ENCODE measurements at regions not wholly inside any gene's neighbourhood (a gene's known extent, or its start where the extent isn't known, plus 50 kb on each side); places are given as distances from the start of the nearest gene placed in this dataset.

DNA sequence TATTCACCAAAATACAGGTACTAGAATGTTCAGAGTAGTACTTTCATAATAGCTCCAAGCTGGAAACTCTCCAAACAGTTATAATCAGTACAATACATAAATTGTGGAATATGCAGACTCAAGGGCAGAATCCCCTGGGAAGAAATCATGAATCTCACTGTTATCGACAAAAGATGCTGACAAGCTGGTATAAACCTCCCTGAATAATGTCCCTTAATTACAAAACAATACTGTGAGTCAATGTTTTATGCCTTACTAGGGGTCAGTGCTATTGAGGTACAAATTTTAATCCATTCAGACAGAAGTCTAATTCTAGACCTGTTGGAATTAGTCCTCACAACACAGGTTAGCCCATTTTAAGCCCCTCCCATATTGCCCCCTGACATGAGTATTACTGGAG, 532.3 kb downstream of the DTWD2 start:
- ATAC-seq (replicated peaks): no peak
- DNase-seq: no peak
- Mint-ChIP-seq H3K4me1 (ENCODE audit: low read depth in 2 of 2) (no peaks in the 10 kb centered on the region), H3K9me3 (peaks cover 0 to 7% of the 10 kb centered on the region in 2 donors), H3K4me3 (no peak overlapping the region), H3K27me3 (no peaks in the 10 kb centered on the region), H3K36me3 (ENCODE audit: insufficient read depth) (peaks cover 3% of the 10 kb centered on the region), H3K27ac (no peak overlapping the region)

DNA sequence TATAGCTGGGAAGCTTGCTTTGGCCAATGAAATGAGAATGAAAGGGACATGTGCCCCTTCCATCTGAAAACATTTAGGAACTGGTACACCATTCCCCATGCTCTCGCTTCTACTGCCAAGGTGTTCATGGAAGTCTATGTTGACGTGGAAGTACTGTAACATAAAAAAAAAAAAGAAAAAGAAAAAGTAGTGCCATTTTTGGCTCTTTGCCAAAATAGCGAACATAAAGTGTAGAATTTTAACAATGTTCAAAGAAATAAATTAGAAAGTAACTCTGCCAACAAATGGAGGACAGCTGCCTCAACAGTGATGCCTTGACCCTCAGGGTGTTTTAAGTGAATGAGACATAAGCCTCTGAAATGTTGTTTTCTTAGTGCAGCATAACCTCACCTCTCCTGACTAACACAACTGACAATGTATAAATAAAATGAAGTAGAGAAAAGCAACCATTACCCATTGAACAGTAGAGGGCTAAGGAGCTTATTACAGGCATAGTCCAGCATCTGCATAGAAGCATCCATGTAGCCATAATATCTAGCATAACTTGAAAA, 536.6 kb downstream of the DTWD2 start:
- no peaks in the 10 kb centered on the region for H3K27me3 Mint-ChIP-seq
- no peak overlapping the region for H3K4me3 Mint-ChIP-seq
- no peaks in the 10 kb centered on the region for H3K9me3 Mint-ChIP-seq
- no peak for DNase-seq
- H3K4me1 Mint-ChIP-seq (ENCODE audit: low read depth in 2 of 2): no peaks in the 10 kb centered on the region
- ATAC-seq (replicated peaks): no peak
- H3K27ac Mint-ChIP-seq: no peak overlapping the region
- peaks cover 3% of the 10 kb centered on the region for H3K36me3 Mint-ChIP-seq (ENCODE audit: insufficient read depth)

GRCh38 chr5:118450554-118451332, 537.6 kb downstream of the DTWD2 start:
- ATAC-seq (replicated peaks): no peak
- peaks cover 3% of the 10 kb centered on the region for H3K36me3 Mint-ChIP-seq (ENCODE audit: insufficient read depth)
- no peaks in the 10 kb centered on the region for H3K9me3 Mint-ChIP-seq
- H3K4me1 Mint-ChIP-seq (ENCODE audit: low read depth in 2 of 2): no peaks in the 10 kb centered on the region
- H3K4me3 Mint-ChIP-seq: no peak overlapping the region
- no peak for DNase-seq
- no peaks in the 10 kb centered on the region for H3K27me3 Mint-ChIP-seq
- H3K27ac Mint-ChIP-seq: no peak overlapping the region

GRCh38 chr5:118447350-118447749, 541.0 kb downstream of the DTWD2 start:
- peaks cover 3% of the 10 kb centered on the region for H3K36me3 Mint-ChIP-seq (ENCODE audit: insufficient read depth)
- H3K4me3 Mint-ChIP-seq: no peak overlapping the region
- H3K9me3 Mint-ChIP-seq: no peaks in the 10 kb centered on the region
- H3K27me3 Mint-ChIP-seq: no peaks in the 10 kb centered on the region
- DNase-seq (no peak), ATAC-seq (replicated peaks) (no peak)
- H3K27ac Mint-ChIP-seq: no peak overlapping the region
- no peaks in the 10 kb centered on the region for H3K4me1 Mint-ChIP-seq (ENCODE audit: low read depth in 2 of 2)

- H3K4me3 Mint-ChIP-seq: no peak overlapping the region
- no peak for DNase-seq
- no peaks in the 10 kb centered on the region for H3K27me3 Mint-ChIP-seq
- H3K27ac Mint-ChIP-seq: no peak overlapping the region
- no peaks in the 10 kb centered on the region for H3K4me1 Mint-ChIP-seq (ENCODE audit: low read depth in 2 of 2)
- peaks cover 2 to 7% of the 10 kb centered on the region in 2 donors for H3K9me3 Mint-ChIP-seq
- H3K36me3 Mint-ChIP-seq (ENCODE audit: insufficient read depth): no peaks in the 10 kb centered on the region
- no peak for ATAC-seq (replicated peaks)
Observed at GRCh38 chr5:118441956-118442355, 546.4 kb downstream of the DTWD2 start.

GRCh38 chr5:118441034-118441433, 547.3 kb downstream of the DTWD2 start:
- no peak for DNase-seq

GRCh38 chr5:118440496-118440895, 547.9 kb downstream of the DTWD2 start:
- Mint-ChIP-seq H3K27ac (no peak overlapping the region), H3K4me3 (no peak overlapping the region), H3K36me3 (ENCODE audit: insufficient read depth) (no peaks in the 10 kb centered on the region), H3K9me3 (peaks cover 2 to 7% of the 10 kb centered on the region in 2 donors), H3K4me1 (ENCODE audit: low read depth in 2 of 2) (no peaks in the 10 kb centered on the region), H3K27me3 (no peaks in the 10 kb centered on the region)
- no peak for DNase-seq
- ATAC-seq (replicated peaks): no peak

More at GRCh38 chr5:118441034-118441433, 547.3 kb downstream of the DTWD2 start:
- Mint-ChIP-seq H3K27me3 (no peaks in the 10 kb centered on the region), H3K9me3 (peaks cover 2 to 7% of the 10 kb centered on the region in 2 donors), H3K4me1 (ENCODE audit: low read depth in 2 of 2) (no peaks in the 10 kb centered on the region), H3K4me3 (no peak overlapping the region), H3K36me3 (ENCODE audit: insufficient read depth) (no peaks in the 10 kb centered on the region), H3K27ac (no peak overlapping the region)
- ATAC-seq (replicated peaks): no peak

- no peaks in the 10 kb centered on the region for H3K36me3 Mint-ChIP-seq (ENCODE audit: insufficient read depth)
- H3K4me3 Mint-ChIP-seq: no peak overlapping the region
- H3K27me3 Mint-ChIP-seq: no peaks in the 10 kb centered on the region
- no peak for DNase-seq
- H3K27ac Mint-ChIP-seq: no peak overlapping the region
- H3K9me3 Mint-ChIP-seq: peaks cover 2 to 7% of the 10 kb centered on the region in 2 donors
- no peaks in the 10 kb centered on the region for H3K4me1 Mint-ChIP-seq (ENCODE audit: low read depth in 2 of 2)
- ATAC-seq (replicated peaks): no peak
Observed at GRCh38 chr5:118439831-118440230, 548.5 kb downstream of the DTWD2 start.

GRCh38 chr5:118435131-118435530, 553.2 kb downstream of the DTWD2 start:
- Mint-ChIP-seq H3K27ac (no peak overlapping the region), H3K9me3 (peaks cover 0 to 3% of the 10 kb centered on the region in 2 donors), H3K4me3 (no peak overlapping the region), H3K4me1 (ENCODE audit: low read depth in 2 of 2) (no peaks in the 10 kb centered on the region), H3K27me3 (no peaks in the 10 kb centered on the region), H3K36me3 (ENCODE audit: insufficient read depth) (no peaks in the 10 kb centered on the region)
- DNase-seq (no peak), ATAC-seq (replicated peaks) (no peak)

DNA sequence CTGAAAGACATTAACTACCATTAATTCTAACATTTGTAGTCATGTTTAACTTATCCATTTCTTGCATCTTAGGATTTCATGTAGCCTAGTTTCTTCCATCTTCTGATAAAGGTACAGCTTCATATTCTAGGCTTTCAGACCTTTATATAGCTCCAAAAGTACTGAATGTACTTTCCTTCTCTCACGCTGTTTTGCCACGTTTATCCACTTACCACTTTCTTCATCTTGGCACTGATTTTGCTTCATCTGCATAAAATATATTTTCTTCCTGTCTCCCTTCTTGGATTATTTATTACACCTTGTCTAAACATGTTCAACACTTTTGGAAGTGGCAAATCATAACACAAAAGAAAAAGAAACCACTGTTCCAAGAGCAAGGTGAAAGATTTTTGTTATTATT, 553.8 kb downstream of the DTWD2 start:
- H3K36me3 Mint-ChIP-seq (ENCODE audit: insufficient read depth): no peaks in the 10 kb centered on the region
- H3K9me3 Mint-ChIP-seq: peaks cover 0 to 3% of the 10 kb centered on the region in 2 donors
- H3K4me1 Mint-ChIP-seq (ENCODE audit: low read depth in 2 of 2): no peaks in the 10 kb centered on the region
- H3K4me3 Mint-ChIP-seq: no peak overlapping the region
- H3K27ac Mint-ChIP-seq: no peak overlapping the region
- ATAC-seq (replicated peaks) (no peak), DNase-seq (no peak)
- H3K27me3 Mint-ChIP-seq: no peaks in the 10 kb centered on the region

DNA sequence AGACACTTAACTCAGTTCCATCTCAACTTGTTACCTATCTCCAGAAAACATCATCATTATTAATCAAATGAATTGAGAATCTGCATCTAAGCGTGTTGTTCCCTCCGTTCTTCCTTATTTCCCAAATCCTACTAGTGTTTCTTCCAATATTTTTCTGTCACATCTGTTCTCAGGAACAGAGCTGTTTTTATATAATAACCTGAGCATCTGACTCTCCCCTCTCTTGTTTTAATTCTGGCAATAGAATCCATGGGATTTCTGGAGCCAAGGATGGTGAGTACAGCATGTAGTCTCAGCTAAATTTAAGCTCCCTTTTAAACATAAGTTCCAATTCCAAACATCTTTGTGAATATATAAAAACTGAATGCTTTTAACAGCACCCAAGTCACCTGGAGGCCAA, 558.3 kb downstream of the DTWD2 start:
- H3K9me3 Mint-ChIP-seq: peaks cover 7% of the 10 kb centered on the region in 2 donors
- no peak for DNase-seq
- ATAC-seq (replicated peaks): no peak
- H3K27ac Mint-ChIP-seq: no peak overlapping the region
- H3K4me1 Mint-ChIP-seq (ENCODE audit: low read depth in 2 of 2): no peaks in the 10 kb centered on the region
- H3K27me3 Mint-ChIP-seq: no peaks in the 10 kb centered on the region
- H3K4me3 Mint-ChIP-seq: no peak overlapping the region
- no peaks in the 10 kb centered on the region for H3K36me3 Mint-ChIP-seq (ENCODE audit: insufficient read depth)

DNA sequence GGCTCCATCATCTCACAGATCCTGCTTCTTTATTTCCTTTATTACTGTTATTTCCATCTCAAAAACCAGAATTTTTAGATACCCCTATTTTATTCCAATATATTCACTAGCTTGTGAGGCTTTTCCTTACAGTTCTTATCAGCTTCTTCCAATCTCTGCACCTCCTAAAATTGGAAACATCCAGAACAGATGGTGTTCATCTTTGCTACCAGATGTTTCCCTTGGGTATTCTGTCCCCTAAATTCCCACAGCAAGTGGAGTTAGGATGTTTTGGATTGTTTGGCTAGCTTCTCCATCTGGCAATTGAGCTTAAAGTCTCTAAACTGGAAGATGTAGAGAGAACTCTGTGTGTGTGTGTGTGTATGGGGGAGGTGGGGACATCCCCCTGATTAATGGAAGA, 580.4 kb downstream of the DTWD2 start:
- Mint-ChIP-seq H3K9me3 (peaks cover 6 to 15% of the 10 kb centered on the region in 2 donors), H3K4me3 (no peak overlapping the region), H3K27ac (no peak overlapping the region), H3K27me3 (no peaks in the 10 kb centered on the region), H3K4me1 (ENCODE audit: low read depth in 2 of 2) (no peaks in the 10 kb centered on the region), H3K36me3 (ENCODE audit: insufficient read depth) (peaks cover 3% of the 10 kb centered on the region)
- ATAC-seq (replicated peaks): no peak
- DNase-seq: no peak

DNA sequence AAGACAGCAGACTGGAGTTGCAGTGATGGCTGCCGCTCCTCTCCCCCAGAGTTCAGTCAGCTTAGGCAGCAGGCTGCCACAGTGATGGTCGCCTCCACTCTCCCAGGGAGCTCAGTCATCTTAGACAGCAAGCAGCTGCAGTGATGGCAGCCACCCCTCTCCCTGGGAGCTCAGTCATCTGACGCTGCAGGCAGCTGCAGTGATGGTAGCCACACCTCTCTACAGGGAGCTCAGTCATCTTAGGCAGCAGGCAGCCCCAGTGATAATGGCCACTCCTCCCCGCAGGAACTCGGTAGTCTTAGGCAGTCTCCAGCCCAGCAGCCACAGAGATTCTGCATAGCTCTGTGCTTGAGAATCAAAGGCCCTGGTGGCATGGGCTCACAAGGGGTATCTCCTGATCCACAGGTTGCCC, 582.7 kb downstream of the DTWD2 start:
- Mint-ChIP-seq H3K4me1 (ENCODE audit: low read depth in 2 of 2) (no peaks in the 10 kb centered on the region), H3K27ac (no peak overlapping the region), H3K36me3 (ENCODE audit: insufficient read depth) (peaks cover 3% of the 10 kb centered on the region), H3K9me3 (peaks cover 3 to 15% of the 10 kb centered on the region in 2 donors), H3K27me3 (no peaks in the 10 kb centered on the region), H3K4me3 (no peak overlapping the region)
- ATAC-seq (replicated peaks) (no peak), DNase-seq (no peak)

- no peaks in the 10 kb centered on the region for H3K27me3 Mint-ChIP-seq
- no peaks in the 10 kb centered on the region for H3K36me3 Mint-ChIP-seq (ENCODE audit: insufficient read depth)
- peaks cover 6% of the 10 kb centered on the region in 2 donors for H3K9me3 Mint-ChIP-seq
- DNase-seq (no peak), ATAC-seq (replicated peaks) (no peak)
- no peak overlapping the region for H3K4me3 Mint-ChIP-seq
- no peaks in the 10 kb centered on the region for H3K4me1 Mint-ChIP-seq (ENCODE audit: low read depth in 2 of 2)
- H3K27ac Mint-ChIP-seq: no peak overlapping the region
Observed at GRCh38 chr5:118397236-118397635, 591.1 kb downstream of the DTWD2 start.
